COLO668 (cell line): ENCODE measurements at regions not wholly inside any gene's neighbourhood (a gene's known extent, or its start where the extent isn't known, plus 50 kb on each side); places are given as distances from the start of the nearest gene placed in this dataset.
A peak's percentile ranks its signal among the peaks of the same experiment; 100 is the strongest.

Experiments used
- DNase-seq: peaks from one replicate; lab custom pipeline; 2025; ENCODE audit not compliant: unreplicated experiment; lab: John Stamatoyannopoulos, UW

DNA sequence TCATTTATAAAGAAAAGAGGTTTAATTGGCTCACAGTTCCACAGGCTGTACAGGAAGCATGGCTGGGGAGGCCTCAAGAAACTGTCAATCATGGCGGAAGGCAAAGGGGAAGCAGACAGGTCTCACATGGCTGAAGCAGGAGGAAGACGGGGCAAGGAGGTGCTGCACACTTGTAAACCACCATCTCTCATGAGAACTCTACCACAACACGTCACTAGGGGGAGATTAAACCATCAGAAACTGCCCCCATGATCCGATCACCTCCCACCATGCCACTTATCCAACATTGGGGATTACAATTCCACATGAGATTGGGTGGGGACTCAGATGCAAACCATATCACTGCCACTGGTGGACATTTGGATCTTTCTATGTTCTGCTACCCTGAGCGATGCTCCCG is 351.4 kb downstream of the NPHP4 start:
- peak; percentile 41 for DNase-seq

DNA sequence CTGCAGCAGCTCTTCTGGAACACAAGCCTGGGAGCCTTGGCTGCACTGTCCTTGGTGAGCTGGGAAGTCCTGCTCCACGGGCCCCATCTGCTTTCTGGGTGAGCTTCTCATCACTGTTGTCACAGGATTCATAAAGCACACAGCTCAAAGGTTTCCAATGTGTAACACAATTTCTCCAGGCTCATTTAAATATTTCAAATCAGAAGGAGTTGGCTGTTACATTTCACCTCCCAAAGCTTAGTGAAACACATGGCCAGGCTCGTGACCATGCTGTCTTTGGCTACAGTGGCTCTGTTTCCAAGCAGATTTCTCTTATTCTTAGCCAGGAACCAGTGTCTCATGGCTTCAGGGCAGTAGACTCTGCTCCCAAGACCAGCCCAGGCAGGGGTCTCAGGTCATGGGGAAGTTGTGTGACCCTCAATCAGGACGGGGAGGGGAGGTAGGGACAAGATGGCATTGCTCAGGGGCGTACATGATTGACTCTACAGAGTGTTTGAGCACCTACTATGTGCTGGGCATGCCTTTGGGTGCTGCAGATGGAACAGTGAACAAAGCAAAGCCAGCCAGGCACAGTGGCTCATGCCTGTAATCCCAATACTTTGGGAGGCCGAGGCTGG is 353.0 kb downstream of the NPHP4 start:
- no peak for DNase-seq

DNA sequence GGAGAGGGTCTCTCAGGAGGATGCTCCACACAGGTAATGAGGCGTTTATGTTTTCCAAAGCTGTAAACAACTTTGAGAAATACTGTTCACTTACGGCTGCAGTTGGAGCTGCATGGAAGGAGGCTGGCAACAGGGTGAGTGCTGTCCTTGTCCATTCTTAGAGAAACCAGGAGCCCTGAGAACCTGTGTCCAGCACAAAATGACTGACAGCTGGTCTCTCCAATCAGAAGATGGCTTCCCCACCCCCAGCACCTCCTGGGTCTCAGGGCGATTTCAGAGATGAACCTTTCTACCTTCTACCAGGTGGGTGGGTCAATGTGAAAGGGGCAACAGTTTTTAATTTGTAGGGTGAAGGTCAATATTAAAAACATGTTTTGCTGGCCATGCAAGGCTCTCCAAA is 353.6 kb downstream of the NPHP4 start:
- DNase-seq = no peak

DNA sequence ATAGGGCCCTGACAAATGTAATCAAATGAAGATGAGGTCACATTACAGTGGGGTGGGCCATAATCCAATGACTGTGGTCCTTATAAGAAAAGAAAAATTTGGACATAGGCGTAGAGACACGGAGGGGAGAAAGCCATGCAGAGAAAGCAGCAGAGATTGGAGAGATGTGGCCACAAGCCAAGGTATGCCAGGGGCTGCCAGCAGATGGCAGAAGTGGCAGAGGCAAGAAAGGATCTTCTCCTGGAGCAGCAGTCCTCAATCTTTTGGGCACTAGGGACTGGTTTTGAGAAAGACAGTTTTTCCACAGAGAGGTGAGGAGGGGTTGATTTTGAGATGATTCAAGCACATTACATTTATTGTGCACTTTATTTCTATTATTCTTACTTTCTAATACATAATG is 355.1 kb downstream of the NPHP4 start:
- peak; percentile 39 for DNase-seq

DNA sequence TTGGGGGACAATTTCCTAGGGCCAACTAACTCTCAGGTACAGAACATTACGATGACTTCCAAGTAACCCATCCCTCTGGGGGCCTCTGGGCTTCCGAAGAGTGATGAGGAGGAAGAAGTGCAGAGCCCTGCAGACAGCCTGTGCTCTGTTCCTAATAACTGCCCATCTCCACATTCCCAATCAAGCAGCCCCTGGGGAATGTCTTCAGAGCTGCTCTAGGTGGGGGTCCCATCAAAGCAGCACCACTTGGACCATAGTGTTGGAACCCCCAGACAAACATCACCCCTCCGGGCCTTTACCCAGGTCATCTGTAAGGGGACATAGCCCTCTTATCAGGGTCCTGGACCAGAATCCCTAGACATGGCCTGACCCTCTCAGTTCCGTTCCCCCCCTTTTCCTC is 357.3 kb downstream of the NPHP4 start:
- DNase-seq = no peak

DNA sequence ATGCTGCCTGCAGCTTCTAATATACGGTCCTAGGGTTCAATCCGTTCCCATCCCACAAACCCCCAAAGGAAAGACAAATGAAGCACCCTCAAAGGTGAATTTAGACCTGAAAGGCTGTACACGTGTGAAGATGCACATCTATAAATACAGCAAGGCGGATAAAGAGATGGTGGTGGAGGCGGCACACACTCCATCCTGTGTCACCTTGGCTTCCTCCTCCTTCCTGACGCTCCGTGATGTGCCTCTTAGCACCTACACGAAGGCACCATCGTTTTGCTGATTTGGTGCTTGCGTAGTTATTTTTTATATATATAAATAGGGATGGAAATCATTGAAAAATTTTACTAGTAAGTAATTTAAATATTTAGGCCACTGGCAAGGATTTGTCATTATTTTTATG is 359.4 kb downstream of the NPHP4 start:
- DNase-seq = no peak

DNA sequence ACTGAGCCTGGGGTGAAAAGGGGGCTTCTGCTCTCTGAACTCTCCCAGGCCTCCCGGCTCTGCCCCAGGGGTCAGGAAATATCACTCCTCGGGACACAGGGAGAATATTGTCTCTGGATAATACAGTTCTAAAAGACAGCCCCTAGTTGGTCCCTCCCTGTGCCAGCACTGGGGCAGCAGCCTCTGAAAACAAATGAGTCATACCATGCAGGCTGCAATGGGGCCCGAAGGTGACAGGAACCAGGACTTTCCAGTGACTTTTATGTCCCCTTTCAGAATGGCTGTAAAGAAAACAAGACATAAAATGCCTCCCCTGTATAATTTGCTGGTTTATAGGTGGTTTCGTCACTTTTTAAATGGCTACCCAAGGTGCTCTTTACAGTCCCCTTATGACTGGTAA is 360.0 kb downstream of the NPHP4 start:
- no peak for DNase-seq

DNA sequence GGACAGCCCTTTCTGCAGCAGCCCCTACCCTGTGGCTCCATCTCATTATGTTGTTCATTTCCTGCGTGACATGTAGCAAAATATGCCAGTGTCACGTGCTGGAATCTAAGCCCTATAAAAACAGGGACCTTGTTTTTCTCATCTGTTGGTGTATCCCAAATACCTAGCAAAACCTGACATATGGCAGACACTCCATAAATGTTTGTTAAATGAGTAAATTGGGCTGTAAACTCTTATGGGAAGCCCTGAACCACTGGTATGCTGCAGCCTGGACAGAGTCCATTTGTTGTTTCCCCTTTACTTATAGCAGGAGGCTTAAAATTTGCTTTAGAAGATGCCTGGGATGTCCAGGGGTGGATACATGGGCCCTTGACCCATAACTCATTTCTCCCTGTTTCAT is 363.8 kb downstream of the NPHP4 start:
- no peak for DNase-seq

DNA sequence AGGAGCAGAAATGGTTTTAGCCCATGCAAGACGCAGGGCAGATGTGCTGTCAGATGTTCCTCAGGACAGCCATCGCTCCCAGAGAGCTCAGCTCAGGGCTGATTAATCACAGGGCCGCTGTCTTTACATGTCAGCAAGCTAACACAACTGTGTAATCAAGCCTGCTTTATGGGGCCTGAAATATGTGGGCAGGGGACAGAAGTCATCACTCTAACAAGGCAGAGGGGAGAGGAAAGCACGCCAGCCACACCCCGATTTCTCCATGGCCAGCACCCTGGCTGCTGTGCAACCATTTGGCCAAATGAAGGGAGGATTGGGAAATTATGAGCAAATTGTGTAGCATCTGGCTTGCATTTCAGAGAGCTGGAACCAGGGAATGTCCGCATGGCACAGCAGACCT is 368.8 kb downstream of the NPHP4 start:
- DNase-seq = no peak

DNA sequence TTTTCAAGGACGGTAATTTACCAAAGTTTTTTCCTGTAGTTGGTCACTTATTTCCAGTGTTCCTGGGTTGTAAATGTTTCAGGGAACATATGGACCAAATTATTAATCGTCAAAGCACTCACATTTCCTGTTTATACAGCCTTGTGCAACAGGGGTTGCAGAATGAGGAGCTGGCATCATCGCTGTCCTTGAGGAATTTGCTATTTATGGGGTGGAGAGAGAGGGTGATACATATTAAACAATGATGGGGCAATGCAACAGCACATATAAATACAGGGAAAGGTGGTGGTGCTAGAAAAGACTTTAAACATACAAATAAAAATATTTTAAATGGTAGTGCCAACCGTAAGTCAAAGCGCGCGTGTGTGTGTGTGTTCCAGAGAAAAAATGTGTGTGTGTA is 369.8 kb downstream of the NPHP4 start:
- DNase-seq = no peak

DNA sequence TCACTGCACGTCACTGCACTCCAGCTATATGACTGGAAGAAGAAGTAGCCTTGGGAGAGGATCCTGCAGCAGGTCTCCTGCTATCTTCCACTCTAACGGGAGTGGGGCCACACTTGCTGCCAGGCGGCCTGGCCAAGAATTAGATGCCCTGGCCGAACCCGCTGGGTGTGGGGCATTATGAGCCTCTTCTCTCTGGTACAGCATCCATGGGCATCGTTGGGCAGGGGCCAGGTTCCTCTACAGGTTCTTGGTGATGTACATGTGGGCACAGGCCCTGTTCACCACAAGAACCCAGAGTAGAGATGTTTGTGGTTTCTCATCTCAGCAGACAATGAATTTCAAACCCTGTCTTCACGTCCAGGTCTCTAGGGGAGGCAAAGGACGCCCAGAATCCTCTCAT is 370.5 kb downstream of the NPHP4 start:
- no peak for DNase-seq

DNA sequence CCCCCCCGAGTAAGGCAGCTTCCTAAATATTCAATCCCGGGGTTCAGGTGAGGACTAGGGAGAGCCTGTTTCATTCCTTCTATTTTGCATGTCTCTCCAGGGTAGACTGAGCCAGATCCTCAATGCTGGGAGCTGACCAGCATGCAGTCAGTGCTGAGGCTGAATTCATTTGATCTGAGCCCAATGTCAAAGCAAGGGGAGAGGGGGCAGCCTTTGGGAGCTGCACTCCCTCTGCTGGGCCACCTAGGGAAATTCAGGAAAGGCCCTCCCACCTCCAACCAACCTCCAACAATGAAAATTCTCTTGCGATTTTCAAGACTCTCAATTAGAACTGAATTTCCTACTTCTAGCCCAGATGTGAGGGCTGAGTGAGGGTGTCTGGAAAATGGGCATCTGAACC is 371.2 kb downstream of the NPHP4 start:
- DNase-seq = peak; percentile 61

DNA sequence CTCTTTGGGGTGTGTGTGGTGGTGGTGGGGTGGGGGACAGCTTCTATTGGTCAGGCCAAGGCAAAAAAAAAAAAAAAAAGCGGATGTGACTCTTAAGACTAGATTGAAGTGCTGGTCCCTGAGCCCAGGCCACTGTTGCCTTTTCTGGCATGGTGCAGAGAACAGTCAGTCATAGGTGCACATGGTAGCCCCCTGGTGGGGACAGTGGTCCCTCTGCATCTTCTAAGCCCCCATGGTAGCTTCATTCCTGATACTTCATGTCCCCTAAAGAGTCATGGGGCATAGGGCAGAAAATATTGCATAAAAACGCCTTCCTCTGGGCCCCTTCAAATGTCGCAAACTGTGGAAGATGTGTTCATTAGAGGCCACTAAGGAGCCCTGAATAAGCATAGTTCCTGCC is 371.8 kb downstream of the NPHP4 start:
- peak; percentile 24 for DNase-seq

DNA sequence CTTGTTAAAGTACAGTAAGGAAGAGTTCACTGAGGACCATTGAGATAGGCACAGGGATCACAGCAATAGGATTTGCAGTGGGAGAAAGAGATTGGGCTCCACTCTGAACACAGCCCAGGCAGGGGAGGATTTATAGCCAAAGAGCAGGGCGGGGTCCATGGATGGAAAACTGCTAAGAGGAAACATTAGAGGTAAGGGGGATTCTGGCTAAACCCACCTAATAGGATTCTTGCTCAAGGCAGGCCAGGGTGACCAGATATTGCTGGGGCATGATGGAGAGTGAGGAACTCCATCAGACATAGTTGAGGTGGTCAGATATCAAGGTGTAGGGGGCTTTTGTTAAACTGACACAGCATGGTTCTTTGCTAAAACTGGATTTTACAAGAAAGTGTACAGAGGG is 372.8 kb downstream of the NPHP4 start:
- DNase-seq = no peak

DNA sequence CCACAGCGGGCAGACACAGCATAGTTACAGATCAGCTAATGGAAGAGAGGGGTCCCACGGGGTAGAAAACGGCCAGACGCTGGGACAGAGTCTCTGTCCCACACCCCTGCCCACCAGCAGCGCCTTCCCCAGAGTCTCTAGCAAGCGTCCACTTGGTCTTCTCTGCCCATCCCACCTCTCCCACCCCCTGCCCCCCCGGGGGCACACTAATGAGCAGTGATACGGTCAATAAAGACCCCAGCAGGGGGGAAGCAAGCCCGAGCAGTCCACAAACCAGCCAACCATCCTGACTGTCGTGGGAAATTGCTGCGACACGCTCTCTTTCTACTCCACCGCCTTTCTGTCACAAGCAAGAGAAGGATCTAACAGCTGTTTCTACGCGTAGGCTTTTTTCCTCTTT is 374.7 kb downstream of the NPHP4 start:
- no peak for DNase-seq

DNA sequence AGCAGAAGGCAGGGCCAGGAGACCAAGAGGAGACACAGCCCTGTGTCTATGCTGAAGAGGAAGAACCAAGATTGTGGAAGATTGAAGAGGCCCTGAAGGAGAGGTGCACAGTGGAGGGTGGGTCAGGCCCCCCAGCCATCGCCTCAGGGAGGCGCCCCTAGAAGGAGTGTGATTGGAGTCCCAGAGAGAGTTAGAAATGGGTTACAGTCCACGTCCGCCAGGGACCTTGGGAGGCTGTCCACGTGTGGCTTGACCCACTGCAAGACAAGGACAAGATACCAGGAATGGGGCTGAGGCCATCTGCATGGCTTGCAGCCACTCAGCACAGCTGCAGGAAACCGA is 375.1 kb downstream of the NPHP4 start:
- DNase-seq = no peak

DNA sequence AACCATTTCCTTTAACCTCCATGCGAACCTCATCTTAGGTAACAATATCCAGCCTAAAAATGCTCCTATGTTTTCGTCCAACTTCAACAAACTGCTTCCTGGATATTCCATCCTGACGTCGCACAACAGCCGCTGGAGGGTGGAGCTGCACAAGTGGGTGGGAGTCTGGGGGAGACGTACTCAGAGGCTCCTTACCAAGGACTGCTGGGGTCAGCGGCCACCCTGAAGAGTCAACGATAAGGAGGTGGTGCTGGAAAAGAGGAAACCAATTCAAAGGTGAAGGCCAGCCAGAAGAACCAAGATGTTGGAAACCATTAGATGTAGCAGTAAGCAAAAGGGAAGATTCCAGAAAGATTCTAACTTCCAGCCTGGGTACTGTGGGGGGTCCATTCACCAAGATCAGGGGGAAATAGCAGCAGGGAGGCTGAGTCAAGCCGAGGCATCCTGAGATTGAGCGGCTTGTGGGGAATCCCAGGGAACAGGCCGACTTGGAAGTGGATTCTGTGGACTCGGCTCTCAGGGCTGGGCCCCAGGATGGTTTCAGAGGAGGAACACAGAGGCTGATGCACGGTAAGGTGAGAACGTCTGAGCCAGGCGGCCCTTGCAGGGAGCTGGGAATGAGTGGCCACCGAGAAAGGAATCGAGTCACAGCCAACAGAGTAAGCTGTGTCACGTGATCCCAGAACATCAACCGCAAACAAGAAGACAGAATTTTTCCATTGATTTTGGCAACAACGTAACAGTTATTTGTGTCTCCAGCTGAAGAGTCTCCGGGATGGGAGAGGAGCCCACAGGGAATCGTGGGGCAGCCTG is 375.7 kb downstream of the NPHP4 start:
- no peak for DNase-seq

DNA sequence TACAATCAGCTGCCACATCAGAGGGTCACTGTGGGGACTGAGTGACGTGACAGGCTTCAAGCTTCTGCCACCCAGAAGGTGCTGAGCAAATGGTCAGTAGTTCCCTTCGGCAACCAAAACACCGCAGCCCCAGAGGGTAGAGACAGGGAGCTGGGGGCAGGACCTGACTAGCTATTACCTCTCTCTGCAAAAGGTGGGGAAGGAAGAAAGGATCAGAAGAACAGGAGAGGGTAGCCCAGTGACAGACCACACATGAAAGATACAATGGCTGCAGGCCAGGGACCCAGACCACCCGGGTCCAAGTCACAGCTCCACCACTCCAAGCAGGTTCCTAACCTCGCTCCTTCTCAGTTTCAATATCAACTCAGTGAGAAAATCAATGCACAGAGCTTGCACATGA is 377.1 kb downstream of the NPHP4 start:
- DNase-seq = no peak

DNA sequence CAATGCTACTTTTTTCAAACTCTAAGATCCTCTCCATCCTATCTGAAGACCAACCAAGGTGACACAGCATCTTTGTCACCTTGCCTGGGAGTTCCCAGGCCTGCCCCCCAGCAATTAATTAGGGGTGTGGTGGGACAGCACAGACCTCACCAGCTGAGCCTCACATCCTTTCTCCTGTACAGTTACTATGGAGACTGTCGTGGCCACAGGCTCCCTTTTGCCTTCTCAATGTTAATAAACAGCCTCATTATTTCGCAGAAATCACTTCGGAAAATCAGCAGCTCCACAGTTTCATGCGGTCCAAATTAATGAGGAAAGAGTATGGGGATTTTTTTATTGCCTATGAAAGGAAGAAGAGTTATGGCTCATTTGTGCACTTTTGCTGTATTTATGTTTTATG is 378.3 kb downstream of the NPHP4 start:
- DNase-seq = no peak

DNA sequence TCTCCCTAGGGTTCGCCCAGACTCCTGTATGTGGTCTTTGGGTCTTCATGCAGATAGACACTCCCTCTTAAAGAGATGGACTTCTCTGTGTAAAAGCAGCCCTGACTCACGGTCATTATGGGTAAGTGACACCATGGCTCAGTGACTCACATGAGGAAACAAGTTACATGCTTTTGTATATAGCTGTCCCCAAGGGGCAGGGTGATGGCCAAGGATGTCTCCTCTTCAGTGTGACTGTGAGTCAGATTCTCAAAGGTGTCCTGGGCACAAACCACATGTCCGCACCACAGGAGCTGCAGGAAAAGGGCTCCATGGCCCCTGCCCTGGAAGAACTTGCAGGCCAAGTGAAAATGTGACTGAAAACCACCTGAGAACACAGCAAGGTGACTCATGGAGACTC is 380.4 kb downstream of the NPHP4 start:
- no peak for DNase-seq

DNA sequence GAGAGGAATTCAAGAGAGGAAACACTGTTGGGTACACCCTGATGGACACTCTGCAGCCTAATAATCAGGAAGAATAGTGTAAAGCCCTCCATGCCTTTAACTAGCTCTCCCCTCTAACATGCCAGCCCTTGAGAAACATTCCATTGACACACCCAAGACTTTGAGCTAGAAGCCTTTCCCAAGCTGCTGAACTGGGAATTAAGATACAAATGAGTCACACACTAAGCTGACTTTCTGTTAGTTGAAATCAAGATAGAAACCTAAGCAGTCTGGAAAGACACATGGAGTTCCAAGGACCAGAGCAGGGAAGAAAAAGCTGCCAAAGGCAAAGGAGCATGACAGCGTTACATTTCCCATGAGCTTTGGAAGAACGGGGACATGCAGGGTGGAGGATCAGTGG is 380.8 kb downstream of the NPHP4 start:
- no peak for DNase-seq

DNA sequence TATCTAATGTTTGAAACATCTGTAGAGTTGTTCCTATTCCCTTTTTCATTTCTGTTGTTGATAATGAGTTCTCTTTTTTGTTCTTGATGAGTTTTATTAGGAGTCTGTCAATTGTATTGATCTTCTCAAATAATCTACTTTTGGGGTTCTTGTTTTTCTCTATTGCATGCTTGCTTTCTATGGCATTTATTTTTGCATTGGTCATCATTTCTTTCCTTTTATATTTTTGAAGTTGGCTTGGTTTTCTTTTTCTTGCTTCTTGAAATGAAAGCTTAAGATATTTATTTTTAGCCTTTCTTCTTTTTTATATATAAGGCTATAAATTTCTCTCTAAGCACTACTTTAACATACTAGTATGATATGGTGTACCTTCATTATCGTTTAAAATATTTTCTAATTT is 381.8 kb downstream of the NPHP4 start:
- no peak for DNase-seq
